ENCODE measurements at regions not wholly inside any gene's neighbourhood (a gene's known extent, or its start where the extent isn't known, plus 50 kb on each side); places are given as distances from the start of the nearest gene placed in this dataset.

GRCh38 chr2:13676269-13676668 is 956.2 kb upstream of the LRATD1 start:
- TF ChIP-seq CTCF (IDR thresholded peaks at IDR 0.05) (no peak), POLR2A (IDR thresholded peaks at IDR 0.05) (no peak)

Measured in testis (tissue), 2 donors.